KMS-11 (cell line): ENCODE measurements at regions not wholly inside any gene's neighbourhood (a gene's known extent, or its start where the extent isn't known, plus 50 kb on each side); places are given as distances from the start of the nearest gene placed in this dataset.

Source experiments
- H2AFZ ChIP-seq: fragments of 200-600 bp; sonication (generic); 2 replicates; pipeline ENCODE4 v1.6.1; 2016; ENCODE audit warnings: antibody characterized with exemption, mixed run types, low read depth
- H3K27ac ChIP-seq: fragments of 200-600 bp; sonication (generic); 2 replicates; pipeline ENCODE4 v1.6.1; 2016; ENCODE audit warnings: mild to moderate bottlenecking, mixed run types
- H3K27me3 ChIP-seq: fragments of 200-600 bp; sonication (generic); 2 replicates; pipeline ENCODE4 v1.6.1; 2017; ENCODE audit warnings: mild to moderate bottlenecking, low read depth, mixed run types, moderate library complexity; ENCODE audit not compliant: insufficient read depth
- H3K36me3 ChIP-seq: fragments of 200-600 bp; sonication (generic); 2 replicates; pipeline ENCODE4 v1.6.1; 2017; ENCODE audit warnings: mild to moderate bottlenecking, mixed run types; ENCODE audit not compliant: insufficient read depth
- H3K4me1 ChIP-seq: fragments of 200-600 bp; sonication (generic); 2 replicates; pipeline ENCODE4 v1.6.1; 2016; ENCODE audit warnings: mild to moderate bottlenecking, low read depth, mixed run types; ENCODE audit not compliant: poor library complexity, severe bottlenecking
- H3K4me2 ChIP-seq: fragments of 200-600 bp; sonication (generic); 2 replicates; pipeline ENCODE4 v1.7.0; 2016; ENCODE audit warnings: mild to moderate bottlenecking, mixed run types
- H3K4me3 ChIP-seq: fragments of 200-600 bp; sonication (generic); IDR thresholded peaks from 2 replicates; pipeline ENCODE4 v1.6.1; 2017; ENCODE audit warnings: low read depth, low read length, mixed read lengths; ENCODE audit not compliant: insufficient read depth
- H3K79me2 ChIP-seq: fragments of 200-600 bp; sonication (generic); 2 replicates; pipeline ENCODE4 v1.6.1; 2016; ENCODE audit warnings: low read depth, mixed run types; ENCODE audit not compliant: insufficient read depth
- H3K9ac ChIP-seq: fragments of 200-600 bp; sonication (generic); 2 replicates; pipeline ENCODE4 v1.6.1; 2016; ENCODE audit warnings: mild to moderate bottlenecking, mixed run types
- H4K20me1 ChIP-seq: fragments of 200-600 bp; sonication (generic); 2 replicates; pipeline ENCODE4 v1.6.1; 2016; ENCODE audit warnings: mild to moderate bottlenecking, mixed run types; ENCODE audit not compliant: insufficient read depth
- TF ChIP-seq, protein P1 (sequence below): fragments of 200-600 bp; sonication (generic); conservative IDR thresholded peaks from 2 replicates; pipeline ENCODE4 v1.6.1; 2017; ENCODE audit warnings: low read depth, mild to moderate bottlenecking, antibody characterized with exemption, low read length, moderate library complexity, mixed read lengths

DNA sequence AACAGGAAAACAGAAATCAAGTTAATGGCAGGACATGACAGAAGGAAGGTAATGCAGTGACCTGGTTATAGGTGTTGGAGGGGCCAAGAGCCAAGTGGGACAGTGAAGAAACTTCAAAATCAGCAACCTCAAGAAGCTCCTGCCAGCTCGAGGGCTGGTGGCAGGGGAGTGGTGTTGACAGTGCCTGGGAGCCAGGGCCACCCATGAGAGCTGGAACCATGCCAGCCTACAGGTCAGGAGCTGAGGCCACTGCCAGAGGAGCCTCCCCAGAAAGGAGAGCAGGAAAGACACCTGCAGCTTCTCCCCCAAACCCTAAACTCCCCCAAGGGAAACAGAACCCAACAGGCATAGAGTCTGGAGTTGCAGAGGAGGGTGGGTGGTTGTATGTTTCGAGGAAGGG lies 262.1 kb downstream of the LRFN2 start:
- Histone ChIP-seq H4K20me1 (no peaks in the 10 kb centered on the region), H3K36me3 (no peaks in the 10 kb centered on the region), H3K4me3 (no peak overlapping the region), H3K4me1 (no peaks in the 10 kb centered on the region), H3K79me2 (no peaks in the 10 kb centered on the region), H3K27me3 (no peaks in the 10 kb centered on the region), H3K9ac (no peak overlapping the region), H3K4me2 (no peak overlapping the region), H3K27ac (no peak overlapping the region), H2AFZ (no peak overlapping the region)
- TF ChIP-seq, protein P1, sequence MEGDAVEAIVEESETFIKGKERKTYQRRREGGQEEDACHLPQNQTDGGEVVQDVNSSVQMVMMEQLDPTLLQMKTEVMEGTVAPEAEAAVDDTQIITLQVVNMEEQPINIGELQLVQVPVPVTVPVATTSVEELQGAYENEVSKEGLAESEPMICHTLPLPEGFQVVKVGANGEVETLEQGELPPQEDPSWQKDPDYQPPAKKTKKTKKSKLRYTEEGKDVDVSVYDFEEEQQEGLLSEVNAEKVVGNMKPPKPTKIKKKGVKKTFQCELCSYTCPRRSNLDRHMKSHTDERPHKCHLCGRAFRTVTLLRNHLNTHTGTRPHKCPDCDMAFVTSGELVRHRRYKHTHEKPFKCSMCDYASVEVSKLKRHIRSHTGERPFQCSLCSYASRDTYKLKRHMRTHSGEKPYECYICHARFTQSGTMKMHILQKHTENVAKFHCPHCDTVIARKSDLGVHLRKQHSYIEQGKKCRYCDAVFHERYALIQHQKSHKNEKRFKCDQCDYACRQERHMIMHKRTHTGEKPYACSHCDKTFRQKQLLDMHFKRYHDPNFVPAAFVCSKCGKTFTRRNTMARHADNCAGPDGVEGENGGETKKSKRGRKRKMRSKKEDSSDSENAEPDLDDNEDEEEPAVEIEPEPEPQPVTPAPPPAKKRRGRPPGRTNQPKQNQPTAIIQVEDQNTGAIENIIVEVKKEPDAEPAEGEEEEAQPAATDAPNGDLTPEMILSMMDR = no peak

DNA sequence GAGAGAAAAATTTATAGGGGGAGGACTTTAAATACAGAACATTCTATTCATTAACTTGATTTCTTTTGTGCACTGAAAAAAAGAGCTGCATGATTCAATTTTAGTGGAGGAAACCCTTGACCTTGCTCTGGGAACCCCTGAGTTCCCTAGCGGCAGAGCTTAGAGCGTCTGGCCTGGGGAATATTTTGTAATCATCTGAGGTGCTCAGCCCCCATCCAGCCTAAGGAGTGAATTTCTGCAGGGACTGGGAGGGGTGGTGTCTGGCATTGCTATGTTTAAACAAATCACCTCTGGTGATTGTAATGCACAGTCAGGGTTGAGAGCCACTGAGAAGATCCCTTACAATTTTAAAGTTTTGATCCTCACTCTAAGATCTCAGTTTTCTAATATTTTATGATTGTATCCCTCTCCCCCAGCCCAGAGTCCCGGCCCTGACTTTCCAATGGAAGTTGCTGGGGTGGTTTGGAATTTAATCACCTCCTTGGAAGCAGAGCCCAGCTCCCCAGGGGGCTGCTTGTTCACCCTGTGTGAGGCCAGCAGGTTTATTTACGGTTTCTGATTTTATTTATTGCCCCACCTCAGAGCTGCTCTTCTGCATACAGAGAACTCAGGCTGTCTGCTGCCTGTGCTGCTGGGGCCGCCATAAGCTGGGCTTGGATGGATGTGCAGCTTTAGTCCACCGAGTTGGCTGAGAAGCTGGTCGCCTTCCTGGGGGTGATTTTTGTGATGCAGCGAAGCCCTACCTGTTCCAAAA lies 263.1 kb downstream of the LRFN2 start:
- Histone ChIP-seq H3K27ac (no peak overlapping the region), H3K27me3 (no peaks in the 10 kb centered on the region), H4K20me1 (no peaks in the 10 kb centered on the region), H3K4me3 (no peak overlapping the region), H3K79me2 (no peaks in the 10 kb centered on the region), H2AFZ (no peak overlapping the region), H3K4me1 (no peaks in the 10 kb centered on the region), H3K4me2 (no peak overlapping the region), H3K9ac (no peak overlapping the region), H3K36me3 (no peaks in the 10 kb centered on the region)
- TF ChIP-seq, protein P1 = no peak

DNA sequence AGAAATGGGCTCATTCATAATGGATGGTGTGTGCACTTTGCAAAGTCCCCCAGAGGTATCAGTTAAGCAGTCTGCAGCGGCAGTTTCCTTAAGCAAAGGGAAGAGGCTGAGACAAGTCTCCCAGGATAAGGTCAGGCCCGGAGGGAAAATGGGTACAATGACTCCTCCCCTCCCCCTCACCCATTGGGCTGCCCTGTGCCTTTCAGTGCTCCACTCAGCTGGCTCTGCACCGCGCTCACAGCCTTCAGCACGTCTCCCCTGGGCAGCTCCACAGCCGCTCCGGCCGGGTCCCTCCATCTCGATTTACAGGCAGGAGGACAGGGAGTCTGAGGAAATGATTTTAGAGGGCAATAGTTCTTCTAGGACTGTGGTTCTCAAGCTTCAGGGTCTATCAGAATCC lies 264.8 kb downstream of the LRFN2 start:
- H2AFZ ChIP-seq = no peak overlapping the region
- no peak overlapping the region for H3K4me3 ChIP-seq
- H3K4me2 ChIP-seq = no peak overlapping the region
- H3K4me1 ChIP-seq = no peaks in the 10 kb centered on the region
- no peaks in the 10 kb centered on the region for H3K79me2 ChIP-seq
- H3K27me3 ChIP-seq = no peaks in the 10 kb centered on the region
- H3K36me3 ChIP-seq = no peaks in the 10 kb centered on the region
- no peak overlapping the region for H3K9ac ChIP-seq
- no peaks in the 10 kb centered on the region for H4K20me1 ChIP-seq
- TF ChIP-seq, protein P1 = no peak
- no peak overlapping the region for H3K27ac ChIP-seq

DNA sequence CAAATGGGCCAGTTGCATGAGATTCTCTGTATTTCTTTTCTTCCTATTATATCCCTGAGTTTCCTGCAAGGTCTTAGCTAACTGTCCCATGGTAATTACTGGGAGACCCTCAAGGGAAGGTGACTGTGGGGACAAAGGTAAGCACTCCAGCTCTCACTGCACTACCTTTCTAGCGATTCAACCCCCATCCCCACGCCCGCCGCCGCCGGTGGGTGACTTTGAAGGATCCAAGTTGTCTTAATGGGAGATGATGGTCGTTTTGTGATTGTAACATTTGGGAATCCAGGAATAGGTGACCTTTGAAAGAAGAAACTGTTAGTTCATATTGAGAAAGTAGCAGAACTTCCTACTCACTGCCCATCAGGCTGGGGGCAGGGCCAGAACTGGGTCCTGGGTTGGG lies 265.5 kb downstream of the LRFN2 start:
- H3K27ac ChIP-seq = no peak overlapping the region

More for the DNA sequence above, 265.5 kb downstream of the LRFN2 start:
- TF ChIP-seq, protein P1 = no peak
- no peak overlapping the region for H3K9ac ChIP-seq
- no peaks in the 10 kb centered on the region for H3K79me2 ChIP-seq
- H3K4me3 ChIP-seq = no peak overlapping the region
- no peaks in the 10 kb centered on the region for H3K27me3 ChIP-seq
- no peaks in the 10 kb centered on the region for H4K20me1 ChIP-seq
- H3K4me2 ChIP-seq = no peak overlapping the region
- no peaks in the 10 kb centered on the region for H3K4me1 ChIP-seq
- no peaks in the 10 kb centered on the region for H3K36me3 ChIP-seq
- H2AFZ ChIP-seq = no peak overlapping the region
